Right atrium auricular region (tissue), 2 donors: ENCODE measurements at regions not wholly inside any gene's neighbourhood (a gene's known extent, or its start where the extent isn't known, plus 50 kb on each side); places are given as distances from the start of the nearest gene placed in this dataset.

Experiments
- DNase-seq: peaks from one replicate; pipeline ENCODE4 v3.0.0-alpha.2; 2019; ENCODE audit warnings: low spot score
- H3K27ac ChIP-seq, 2 donors: fragments of 200-600 bp; sonication (generic); 1 replicate in 1 of 2; 2 replicates in 1 of 2; pipeline ENCODE4 v1.5.1; 2016 to 2019
- H3K27me3 ChIP-seq, 2 donors: fragments of 200-600 bp; sonication (generic); one replicate each; pipeline versions ENCODE4 v1.5.1 to v1.6.0; 2017 to 2019
- H3K36me3 ChIP-seq: fragments of 200-600 bp; sonication (generic); one replicate; pipeline ENCODE4 v1.5.1; 2016
- H3K4me1 ChIP-seq, 2 donors: fragments of 200-600 bp; sonication (generic); one replicate each; pipeline versions ENCODE4 v1.5.1 to v1.6.0; 2017 to 2019
- H3K4me3 ChIP-seq, 2 donors: fragments of 200-600 bp; sonication (generic); 1 replicate in 1 of 2; 2 replicates in 1 of 2; pipeline ENCODE4 v1.5.1; 2017 to 2019; ENCODE audit warnings: mild to moderate bottlenecking in 1 of 2, moderate library complexity in 1 of 2
- H3K9me3 ChIP-seq, 2 donors: fragments of 200-600 bp; sonication (generic); one replicate each; pipeline ENCODE4 v1.5.1; 2019
- CTCF ChIP-seq, 2 donors: fragments of 200-600 bp; sonication (generic); IDR thresholded peaks; one replicate each; pipeline ENCODE4 v1.5.1; 2019; ENCODE audit warnings: antibody characterized with exemption in 2 of 2

- DNase-seq = no peak
- no peak overlapping the region for H3K27ac ChIP-seq
- H3K4me1 ChIP-seq = no peaks in the 10 kb centered on the region
- H3K4me3 ChIP-seq = no peak overlapping the region
- H3K36me3 ChIP-seq = no peaks in the 10 kb centered on the region
- H3K9me3 ChIP-seq = no peaks in the 10 kb centered on the region
- no peaks in the 10 kb centered on the region for H3K27me3 ChIP-seq
- no peak for TF ChIP-seq CTCF (IDR thresholded peaks at IDR 0.05)
These were observed 1922.8 kb downstream of the MRPL39 start for GRCh38 chr21:23684431-23684830.

GRCh38 chr21:23664193-23664694 lies 1943.0 kb downstream of the MRPL39 start:
- no peak for TF ChIP-seq CTCF (IDR thresholded peaks at IDR 0.05)
- Histone ChIP-seq H3K4me1 (no peaks in the 10 kb centered on the region), H3K27ac (no peak overlapping the region), H3K9me3 (no peaks in the 10 kb centered on the region), H3K4me3 (no peak overlapping the region), H3K36me3 (no peaks in the 10 kb centered on the region), H3K27me3 (no peaks in the 10 kb centered on the region)
- DNase-seq = no peak

- no peaks in the 10 kb centered on the region for H3K36me3 ChIP-seq
- no peaks in the 10 kb centered on the region for H3K27me3 ChIP-seq
- no peak for TF ChIP-seq CTCF (IDR thresholded peaks at IDR 0.05)
- H3K4me3 ChIP-seq = no peak overlapping the region
- DNase-seq = no peak
- H3K9me3 ChIP-seq = no peaks in the 10 kb centered on the region
- H3K27ac ChIP-seq = no peak overlapping the region
- H3K4me1 ChIP-seq = no peaks in the 10 kb centered on the region
These were observed 1946.7 kb downstream of the MRPL39 start for GRCh38 chr21:23660560-23660959.

GRCh38 chr21:23644768-23645167 lies 1962.5 kb downstream of the MRPL39 start:
- no peak overlapping the region for H3K4me3 ChIP-seq
- H3K27ac ChIP-seq = no peak overlapping the region
- DNase-seq = no peak
- no peaks in the 10 kb centered on the region for H3K27me3 ChIP-seq
- TF ChIP-seq CTCF (IDR thresholded peaks at IDR 0.05) = no peak
- no peaks in the 10 kb centered on the region for H3K9me3 ChIP-seq
- no peaks in the 10 kb centered on the region for H3K4me1 ChIP-seq
- no peaks in the 10 kb centered on the region for H3K36me3 ChIP-seq

- Histone ChIP-seq H3K36me3 (no peaks in the 10 kb centered on the region), H3K4me1 (no peaks in the 10 kb centered on the region), H3K27me3 (no peaks in the 10 kb centered on the region), H3K4me3 (no peak overlapping the region), H3K27ac (no peak overlapping the region), H3K9me3 (no peaks in the 10 kb centered on the region)
- TF ChIP-seq CTCF (IDR thresholded peaks at IDR 0.05) = no peak
- no peak for DNase-seq
These were observed 1967.6 kb downstream of the MRPL39 start for GRCh38 chr21:23639721-23640120.

GRCh38 chr21:23638131-23638695 lies 1969.1 kb downstream of the MRPL39 start:
- no peak for DNase-seq
- Histone ChIP-seq H3K36me3 (no peaks in the 10 kb centered on the region), H3K4me3 (no peak overlapping the region), H3K27me3 (no peaks in the 10 kb centered on the region), H3K4me1 (no peaks in the 10 kb centered on the region), H3K27ac (no peak overlapping the region), H3K9me3 (no peaks in the 10 kb centered on the region)
- TF ChIP-seq CTCF (IDR thresholded peaks at IDR 0.05) = no peak
